Neural progenitor cell (in vitro differentiated cells): ENCODE measurements at regions not wholly inside any gene's neighbourhood (a gene's known extent, or its start where the extent isn't known, plus 50 kb on each side); places are given as distances from the start of the nearest gene placed in this dataset.
"Not testable (repeated sequence)": the region's sequence is repeated elsewhere in the genome, so short reads cannot be mapped to it uniquely, and the experiment has no call there.

Experiments used
- EZH2 ChIP-seq: fragments of 200-600 bp; sonication (generic); IDR thresholded peaks from 2 replicates; pipeline ENCODE4 v1.6.1; 2017; ENCODE audit warnings: antibody characterized with exemption, mild to moderate bottlenecking, moderate library complexity
- TF ChIP-seq, protein P1 (sequence below): fragments of 200-600 bp; sonication (generic); IDR thresholded peaks from 2 replicates; pipeline ENCODE4 v1.5.1; 2017; ENCODE audit warnings: antibody characterized with exemption, mild to moderate bottlenecking

DNA sequence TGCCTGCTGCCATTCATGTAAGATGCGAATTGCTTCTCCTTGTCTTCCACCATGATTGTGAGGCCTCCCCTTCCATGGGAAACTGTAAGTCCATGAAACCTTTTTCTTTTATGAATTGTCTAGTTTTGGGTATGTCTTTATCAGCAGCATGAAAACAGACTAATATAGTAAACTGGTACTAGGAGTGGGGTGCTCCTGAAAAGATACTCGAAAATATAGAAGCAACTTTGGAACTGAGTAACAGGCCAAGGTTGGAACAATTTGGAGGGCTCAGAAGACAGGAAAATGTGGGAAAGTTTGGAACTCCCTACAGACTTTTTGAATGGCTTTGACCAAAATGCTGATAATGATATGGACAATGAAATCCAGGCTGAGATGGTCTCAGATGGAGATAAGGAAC is 53.8 kb upstream of the SPATA16 start:
- TF ChIP-seq, protein P1, sequence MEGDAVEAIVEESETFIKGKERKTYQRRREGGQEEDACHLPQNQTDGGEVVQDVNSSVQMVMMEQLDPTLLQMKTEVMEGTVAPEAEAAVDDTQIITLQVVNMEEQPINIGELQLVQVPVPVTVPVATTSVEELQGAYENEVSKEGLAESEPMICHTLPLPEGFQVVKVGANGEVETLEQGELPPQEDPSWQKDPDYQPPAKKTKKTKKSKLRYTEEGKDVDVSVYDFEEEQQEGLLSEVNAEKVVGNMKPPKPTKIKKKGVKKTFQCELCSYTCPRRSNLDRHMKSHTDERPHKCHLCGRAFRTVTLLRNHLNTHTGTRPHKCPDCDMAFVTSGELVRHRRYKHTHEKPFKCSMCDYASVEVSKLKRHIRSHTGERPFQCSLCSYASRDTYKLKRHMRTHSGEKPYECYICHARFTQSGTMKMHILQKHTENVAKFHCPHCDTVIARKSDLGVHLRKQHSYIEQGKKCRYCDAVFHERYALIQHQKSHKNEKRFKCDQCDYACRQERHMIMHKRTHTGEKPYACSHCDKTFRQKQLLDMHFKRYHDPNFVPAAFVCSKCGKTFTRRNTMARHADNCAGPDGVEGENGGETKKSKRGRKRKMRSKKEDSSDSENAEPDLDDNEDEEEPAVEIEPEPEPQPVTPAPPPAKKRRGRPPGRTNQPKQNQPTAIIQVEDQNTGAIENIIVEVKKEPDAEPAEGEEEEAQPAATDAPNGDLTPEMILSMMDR: not testable (repeated sequence)
- not testable (repeated sequence) for TF ChIP-seq EZH2
